ENCODE measurements at regions not wholly inside any gene's neighbourhood (a gene's known extent, or its start where the extent isn't known, plus 50 kb on each side); places are given as distances from the start of the nearest gene placed in this dataset.

DNA sequence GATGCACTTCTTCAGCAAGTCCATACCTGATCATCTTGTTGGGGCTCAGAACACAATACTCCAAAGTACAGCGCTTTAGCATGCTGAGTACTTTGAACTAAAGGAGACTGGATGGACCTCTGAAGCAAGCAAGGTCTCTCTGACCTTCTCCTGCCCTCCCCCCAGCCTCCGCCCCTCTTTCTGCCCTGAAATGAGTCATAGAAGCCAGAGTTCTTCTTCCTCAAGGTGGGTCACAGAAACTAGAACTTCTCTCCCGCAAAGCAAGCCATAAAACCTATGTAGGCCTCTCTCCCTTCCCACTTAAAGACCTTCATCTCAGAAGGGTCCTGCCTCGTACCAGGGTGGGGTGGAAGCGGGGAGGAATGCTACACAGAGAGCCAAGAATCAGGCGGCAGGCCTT, 230.5 kb upstream of the PROK2 start:
- DNase-seq, result no peak

- DNase-seq, result no peak
Observed at GRCh38 chr3:72013084-72013483, 228.1 kb upstream of the PROK2 start.

DNA sequence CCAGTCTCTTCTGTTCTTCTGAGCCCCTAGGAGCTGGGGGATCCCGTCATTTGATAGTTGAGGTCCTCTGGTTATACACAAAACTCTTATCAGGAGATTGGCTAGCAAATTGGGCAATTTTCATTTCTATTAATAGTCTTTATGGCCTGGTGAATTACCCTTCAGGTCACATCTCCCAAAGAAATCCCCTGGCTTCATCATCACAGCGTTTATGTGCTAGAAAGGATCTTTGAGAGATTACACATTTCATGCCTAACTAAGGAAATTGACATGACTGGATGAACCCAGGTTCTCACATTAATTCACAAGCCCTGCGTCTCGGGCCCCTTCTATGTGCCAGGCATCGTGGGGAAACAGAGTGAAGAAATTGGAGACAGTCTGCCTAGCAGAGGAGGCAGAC, 227.4 kb upstream of the PROK2 start:
- DNase-seq, result no peak

DNA sequence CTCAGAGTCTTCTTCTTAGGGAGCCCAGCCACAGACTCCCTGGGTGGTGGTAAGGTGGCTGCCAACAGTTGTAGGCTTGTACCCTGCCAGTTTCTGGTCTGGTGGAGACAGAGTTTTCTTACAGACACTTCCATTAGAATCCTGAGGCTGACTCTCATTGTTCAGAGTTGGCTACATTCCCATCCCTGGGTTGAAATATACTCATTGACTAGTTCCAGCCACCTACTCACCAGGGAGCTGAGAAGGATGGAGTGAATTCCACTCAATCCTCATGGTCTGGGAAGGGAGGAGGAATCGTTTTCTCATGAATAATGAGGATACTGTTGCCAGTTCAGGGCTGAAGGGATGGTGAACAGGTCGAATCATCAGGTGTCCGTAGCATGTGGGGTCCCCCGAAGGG, 226.5 kb upstream of the PROK2 start:
- no peak for DNase-seq

GRCh38 chr3:72009851-72010443, 225.0 kb upstream of the PROK2 start:
- DNase-seq, result no peak

- DNase-seq, result no peak
Observed at GRCh38 chr3:72008226-72008996, 223.5 kb upstream of the PROK2 start.

- DNase-seq, result no peak
Observed at GRCh38 chr3:72006631-72007556, 221.9 kb upstream of the PROK2 start.

GRCh38 chr3:72004749-72005292, 219.9 kb upstream of the PROK2 start:
- no peak for DNase-seq

DNA sequence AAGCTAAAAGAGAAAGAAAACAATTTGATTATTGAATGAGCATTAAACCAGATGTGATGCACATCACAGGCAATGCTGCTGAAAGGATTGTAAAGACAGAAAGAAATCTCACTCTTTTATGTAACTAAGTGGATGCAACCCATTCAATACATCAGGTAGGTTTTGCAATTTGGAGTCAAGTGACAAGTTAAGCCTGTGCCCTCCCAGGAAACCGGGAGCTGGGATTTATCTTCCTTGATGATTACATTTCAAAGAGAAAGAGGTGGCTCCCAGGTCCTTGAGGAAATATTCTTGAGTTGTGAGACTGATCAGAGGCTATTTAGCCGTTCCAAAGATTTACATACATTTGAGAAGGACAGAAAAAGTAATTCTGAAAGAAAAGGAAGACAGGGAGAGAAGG, 219.0 kb upstream of the PROK2 start:
- DNase-seq, result no peak

- DNase-seq, result no peak
Observed at GRCh38 chr3:72001758-72002157, 216.8 kb upstream of the PROK2 start.

DNA sequence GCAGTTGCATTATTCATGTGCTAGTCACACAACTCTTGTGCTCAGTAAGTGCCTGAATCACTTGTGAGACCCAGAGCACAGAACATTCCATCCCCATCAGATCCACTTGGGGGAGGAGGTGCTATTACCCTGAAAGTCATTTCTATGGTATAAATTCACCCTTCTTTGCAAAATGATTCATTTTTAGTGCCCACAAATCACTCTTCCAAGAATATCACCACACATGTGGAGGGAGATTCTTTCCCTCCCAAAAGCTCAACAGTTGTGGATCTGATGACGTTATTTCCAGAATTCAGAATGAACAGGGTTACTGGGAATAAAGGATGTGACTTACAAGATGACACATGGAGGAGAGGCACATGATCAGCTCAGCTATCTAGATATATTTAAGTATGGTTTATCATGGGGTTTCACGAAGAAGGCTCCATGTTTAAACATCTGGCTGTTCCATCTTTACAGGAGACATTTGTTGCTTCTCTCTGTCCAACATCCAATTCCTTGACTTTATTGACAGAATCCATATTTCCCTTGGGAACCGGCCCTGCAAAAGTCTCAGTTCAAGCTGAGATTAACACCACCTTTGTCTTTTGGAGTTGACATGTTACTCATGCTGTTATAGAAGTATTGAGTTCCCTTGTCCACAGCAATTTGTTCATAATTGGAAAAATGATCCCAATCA, 214.2 kb upstream of the PROK2 start:
- DNase-seq, result no peak

DNA sequence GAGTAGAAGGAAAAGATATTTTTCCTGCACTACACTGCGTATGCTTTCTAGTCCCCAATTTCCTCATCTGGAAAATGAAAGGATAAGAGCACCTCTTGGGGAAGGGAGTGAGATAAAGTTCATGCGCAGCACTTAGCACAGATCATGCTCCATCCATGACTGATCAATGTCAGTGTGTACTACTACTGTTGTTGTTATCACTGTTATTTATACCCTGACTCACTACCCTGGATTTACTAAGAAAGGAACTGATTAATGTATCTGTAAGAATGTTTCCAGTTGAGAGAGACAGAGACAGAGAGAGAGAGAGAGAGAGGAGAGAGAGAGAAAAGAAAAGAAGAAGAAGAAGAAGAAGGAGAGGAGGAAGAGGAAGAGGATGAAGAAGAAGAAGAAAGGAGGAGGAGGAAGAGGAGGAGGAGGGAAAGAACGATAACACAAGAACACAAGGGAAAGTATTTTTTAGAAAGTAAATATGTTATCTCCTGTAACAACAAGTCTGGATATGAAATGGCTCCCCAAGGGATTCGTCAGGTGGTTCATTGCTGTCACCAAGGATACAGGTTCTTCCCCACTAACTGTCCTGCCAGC, 212.2 kb upstream of the PROK2 start:
- no peak for DNase-seq

GRCh38 chr3:71994906-71995305, 210.0 kb upstream of the PROK2 start:
- DNase-seq, result no peak

DNA sequence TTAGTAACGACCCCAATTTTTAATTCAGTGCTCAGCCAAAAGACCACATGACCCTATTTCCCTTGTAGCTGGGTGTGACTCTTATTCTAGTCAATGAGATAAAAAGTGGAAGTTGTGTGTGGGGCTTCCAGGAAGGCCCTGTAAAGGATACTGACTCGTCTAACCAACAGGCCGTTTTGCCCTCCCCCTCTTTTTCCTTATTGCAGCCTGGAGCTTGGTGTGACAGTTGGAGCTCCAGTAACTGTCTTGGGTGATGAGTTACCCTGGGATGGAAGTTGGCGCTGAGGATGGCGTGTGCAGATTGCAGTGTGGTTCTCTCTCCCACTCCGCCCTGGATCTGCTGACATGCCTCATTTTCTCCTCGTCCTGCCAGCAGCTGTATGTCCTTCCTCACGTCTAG, 209.3 kb upstream of the PROK2 start:
- no peak for DNase-seq

DNA sequence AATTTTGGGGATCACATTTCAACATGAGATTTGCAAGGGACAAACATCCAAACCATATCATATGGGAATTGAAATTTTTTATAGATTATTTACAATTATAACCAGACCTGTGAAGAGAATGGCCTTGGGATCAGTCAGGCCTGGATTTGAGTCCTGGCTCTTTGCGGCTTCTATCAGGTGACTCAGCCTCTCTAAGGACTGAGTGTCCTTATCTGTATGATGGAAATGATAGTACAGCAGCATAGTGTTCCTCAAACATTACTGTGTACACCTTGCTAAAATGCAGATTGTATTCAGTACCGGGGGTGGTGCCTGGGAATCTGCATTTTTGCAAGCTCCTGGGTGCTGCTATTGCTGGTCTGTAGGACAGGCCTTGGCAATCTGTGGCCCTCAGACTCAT, 206.7 kb upstream of the PROK2 start:
- no peak for DNase-seq

- DNase-seq, result no peak
Observed at GRCh38 chr3:71991046-71991445, 206.1 kb upstream of the PROK2 start.

DNA sequence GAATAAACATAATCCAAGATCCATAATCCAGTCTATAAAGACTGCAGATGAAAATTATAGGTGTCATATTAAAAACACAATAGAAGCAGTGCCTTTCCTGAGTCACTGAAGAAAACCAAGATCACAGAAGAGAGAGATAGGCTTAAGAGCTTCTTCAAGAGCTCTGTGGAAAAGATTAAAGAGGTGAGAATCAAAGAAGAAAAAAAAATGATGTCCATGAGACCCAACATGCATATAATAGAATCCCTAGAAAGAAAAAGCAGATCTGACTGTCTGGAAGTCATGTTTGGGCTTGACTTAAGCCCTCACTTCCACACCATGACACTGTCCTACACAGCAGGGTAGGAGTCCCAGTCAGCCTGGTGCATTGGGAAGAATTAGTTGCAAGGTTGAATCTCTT, 205.6 kb upstream of the PROK2 start:
- DNase-seq, result no peak

GRCh38 chr3:71989165-71989564, 204.2 kb upstream of the PROK2 start:
- DNase-seq, result no peak

- DNase-seq, result no peak
Observed at GRCh38 chr3:71987828-71988227, 202.9 kb upstream of the PROK2 start.

DNA sequence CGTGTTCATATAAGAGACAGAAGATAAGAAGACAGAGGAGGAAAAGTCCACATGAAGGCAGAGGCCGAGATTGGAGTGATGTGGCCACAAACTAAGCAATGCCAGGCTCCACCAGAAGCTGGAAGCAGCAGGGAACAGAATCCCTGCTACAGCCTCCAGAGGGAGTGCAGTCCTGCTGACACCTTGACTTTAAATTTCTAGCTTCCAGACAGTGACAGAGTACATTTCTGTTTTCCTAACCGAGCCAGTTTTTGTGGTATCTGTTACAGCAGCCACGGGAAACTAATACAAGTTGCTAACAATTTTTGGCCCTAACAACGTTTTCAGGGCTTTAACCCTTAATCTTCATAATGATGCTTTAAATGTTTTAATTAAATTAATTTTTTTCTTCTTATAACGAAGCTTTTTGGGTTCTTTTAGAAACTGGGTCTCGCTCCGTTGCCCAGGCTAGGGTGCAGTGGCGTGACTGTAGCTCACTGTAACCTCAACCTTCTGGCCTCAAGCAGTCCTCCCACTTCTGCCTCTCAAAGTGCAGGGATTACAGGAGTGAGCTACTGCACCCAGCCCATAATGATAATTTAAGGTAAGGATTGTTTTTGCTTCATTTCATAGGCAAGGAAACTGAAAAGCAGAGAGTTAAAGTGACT, 202.3 kb upstream of the PROK2 start:
- DNase-seq, result no peak

DNA sequence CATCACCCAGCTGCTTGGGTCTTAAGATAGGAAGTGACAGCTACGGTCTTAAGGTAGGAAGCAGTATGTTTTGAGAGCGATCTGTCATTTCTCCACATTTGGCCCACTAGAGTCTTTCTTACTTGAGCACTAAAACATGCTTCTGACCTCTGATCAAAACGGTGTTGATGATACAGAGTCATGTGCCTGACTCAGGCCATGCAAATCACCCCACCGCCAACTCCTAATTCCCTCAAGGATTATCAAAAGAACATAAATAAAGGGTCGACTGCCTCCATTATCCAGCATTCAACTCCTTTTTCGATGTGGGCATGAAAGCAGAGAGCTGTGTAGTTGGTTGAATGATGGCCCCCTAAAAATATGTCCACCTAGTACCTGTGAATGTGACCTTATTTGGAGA, 201.7 kb upstream of the PROK2 start:
- no peak for DNase-seq
